NCI-H226 (cell line): ENCODE measurements at regions not wholly inside any gene's neighbourhood (a gene's known extent, or its start where the extent isn't known, plus 50 kb on each side); places are given as distances from the start of the nearest gene placed in this dataset.
"Not testable (repeated sequence)": the region's sequence is repeated elsewhere in the genome, so short reads cannot be mapped to it uniquely, and the experiment has no call there.

Experiments
- DNase-seq: peaks from one replicate; pipeline ENCODE4 v3.0.0-alpha.2; 2015

DNA sequence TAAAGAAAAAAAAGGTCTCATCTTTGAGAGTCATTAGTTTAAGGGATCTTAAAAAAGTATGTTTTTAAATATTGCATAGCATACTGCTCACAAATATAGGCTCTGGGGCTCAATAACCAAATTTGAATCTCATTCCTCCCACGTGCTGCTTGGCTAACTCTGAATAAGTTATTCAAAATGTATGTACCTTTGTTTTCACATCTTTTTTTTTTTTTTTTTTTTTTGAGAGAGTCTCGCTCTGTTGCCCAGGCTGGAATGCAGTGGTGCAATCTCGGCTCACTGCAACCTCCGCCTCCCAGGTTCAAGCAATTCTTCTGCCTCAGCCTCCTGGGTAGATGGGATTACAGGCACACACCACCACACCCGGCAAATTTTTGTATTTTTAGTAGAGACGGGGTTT lies 335.6 kb downstream of the CRPPA start:
- not testable (repeated sequence) for DNase-seq

DNA sequence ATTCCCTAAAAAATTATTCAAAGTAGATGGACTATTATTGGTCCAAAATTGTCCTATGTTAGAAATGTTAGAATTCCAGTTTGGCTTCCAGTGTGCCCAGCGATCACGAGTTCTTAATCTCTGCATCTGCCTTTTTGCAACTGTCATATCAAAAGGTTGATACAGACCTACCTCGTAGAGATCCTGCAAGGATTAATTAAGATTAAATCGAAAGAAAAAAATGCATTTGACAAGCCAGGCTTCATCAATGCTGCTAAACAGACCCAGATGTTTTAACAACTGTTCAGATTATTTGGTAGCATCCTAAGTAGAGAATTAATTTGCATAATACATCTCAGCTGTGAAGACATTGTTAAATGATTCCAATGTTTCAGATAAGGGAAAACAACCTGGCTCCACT lies 336.5 kb downstream of the CRPPA start:
- no peak for DNase-seq

DNA sequence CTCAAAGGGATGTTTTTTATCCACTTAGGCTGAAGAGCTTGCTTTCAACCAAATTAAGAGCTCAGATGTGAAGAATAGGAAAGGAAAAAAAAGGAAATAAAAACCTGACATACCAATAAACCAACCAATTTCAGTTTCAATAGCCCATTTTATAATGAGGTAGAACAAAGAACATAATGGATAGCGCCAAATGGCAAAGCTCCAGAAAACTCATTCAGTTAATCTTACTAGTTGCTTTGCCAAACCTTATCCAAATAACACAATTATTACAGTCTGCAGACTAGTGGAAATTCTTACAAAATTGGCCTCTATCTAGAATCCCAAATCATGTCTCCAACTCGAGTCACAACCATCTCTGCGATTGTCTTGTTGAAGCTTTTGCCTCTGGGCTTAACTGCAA lies 337.0 kb downstream of the CRPPA start:
- peak; percentile 52 for DNase-seq

GRCh38 chr7:16083931-16084330 lies 337.4 kb downstream of the CRPPA start:
- DNase-seq = peak; percentile 80

GRCh38 chr7:16080131-16080530 lies 341.2 kb downstream of the CRPPA start:
- DNase-seq = no peak

DNA sequence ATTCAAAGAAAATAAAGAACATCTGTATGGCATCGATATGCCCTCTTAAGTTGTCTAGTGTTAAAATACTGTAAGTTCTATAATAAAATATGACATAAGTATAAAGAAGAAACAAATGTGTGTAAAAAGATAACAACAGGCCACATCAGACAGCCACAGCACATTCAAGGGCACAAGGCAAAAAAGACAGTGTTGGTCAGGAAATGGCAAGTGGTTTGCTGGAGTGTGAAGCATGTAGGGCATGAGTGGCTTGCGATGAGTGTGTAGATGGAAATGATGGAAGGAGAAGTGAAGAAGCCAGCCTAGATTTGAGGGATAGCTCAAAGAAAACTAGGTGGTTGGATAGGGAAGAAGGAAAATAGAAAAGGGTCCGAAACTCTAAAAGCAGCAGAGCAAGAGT lies 341.6 kb downstream of the CRPPA start:
- DNase-seq = no peak

DNA sequence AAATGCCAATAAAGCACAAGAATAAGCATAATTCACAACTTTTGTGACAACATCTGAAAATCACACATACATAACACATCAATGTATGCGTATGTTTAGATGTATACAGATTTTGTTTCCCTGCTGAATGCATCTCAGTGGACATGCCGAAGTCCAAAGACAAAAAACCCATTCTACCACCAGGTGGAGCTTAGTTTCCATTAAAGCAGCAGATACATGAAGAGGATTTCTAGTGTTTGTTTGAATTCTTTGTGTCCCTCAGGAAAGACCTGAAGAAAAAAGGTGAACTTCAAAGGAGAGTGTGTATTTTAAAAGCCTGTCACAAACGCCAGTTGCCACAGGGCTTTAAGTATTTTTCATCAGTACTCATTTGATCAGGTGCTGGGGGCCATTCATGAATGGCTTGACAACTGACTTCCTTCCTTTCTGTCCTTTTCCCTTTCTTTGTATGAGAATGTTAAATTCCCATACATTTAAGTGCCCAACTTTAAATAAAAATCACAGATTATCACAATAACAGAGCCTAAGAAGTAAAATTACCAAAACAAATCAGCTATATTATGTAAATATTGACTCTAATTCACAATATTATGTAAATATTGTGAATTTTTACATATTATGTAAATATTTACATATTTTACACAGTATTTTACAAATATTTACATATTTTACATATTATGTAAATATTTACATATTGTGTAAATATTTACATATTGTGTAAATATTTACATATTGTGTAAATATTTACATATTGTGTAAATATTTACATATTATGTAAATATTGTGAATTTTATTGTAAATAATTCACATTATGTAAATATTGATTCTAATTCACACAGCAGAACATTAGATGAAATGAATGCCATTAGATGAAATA lies 343.0 kb downstream of the CRPPA start:
- DNase-seq = peak; percentile 63

GRCh38 chr7:16071246-16071857 lies 350.0 kb downstream of the CRPPA start:
- peak; percentile 58 for DNase-seq

DNA sequence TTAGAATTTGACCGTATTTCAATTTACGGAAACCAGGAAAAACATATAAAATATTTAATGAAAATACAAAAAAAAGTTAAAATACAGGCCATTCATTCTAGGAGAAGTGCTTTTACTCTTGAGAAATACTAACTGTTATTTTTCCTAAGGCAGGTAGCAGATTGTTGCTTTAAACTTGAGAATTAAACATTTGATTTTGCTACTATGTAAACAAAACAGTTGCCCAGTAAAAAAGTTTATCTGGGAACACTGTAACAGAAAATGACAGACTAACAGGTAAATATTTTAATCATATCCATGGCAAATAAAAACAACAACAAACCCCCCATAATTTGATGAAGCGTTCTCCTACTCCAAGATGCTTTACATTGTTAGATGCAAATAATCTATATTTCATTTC lies 350.5 kb downstream of the CRPPA start:
- no peak for DNase-seq

DNA sequence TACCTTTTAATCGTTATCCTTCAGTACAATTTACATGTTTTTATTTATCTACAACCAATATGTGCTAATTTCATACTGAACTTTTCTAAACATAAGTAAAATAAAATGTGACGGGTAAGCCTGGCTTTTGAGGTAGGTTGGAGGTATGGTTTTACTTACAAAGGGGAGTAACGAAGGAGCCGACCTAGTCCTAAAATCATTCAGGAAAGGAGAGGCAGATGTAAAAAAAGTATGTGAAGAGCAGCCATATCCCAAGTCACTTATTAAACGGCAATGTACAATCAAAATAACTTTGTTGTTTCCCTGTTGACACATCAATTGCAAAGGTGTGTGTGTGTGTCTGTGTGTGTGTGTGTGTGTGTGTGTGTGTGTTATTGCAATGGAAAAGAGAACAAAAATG lies 351.3 kb downstream of the CRPPA start:
- no peak for DNase-seq

- DNase-seq = no peak
Measured at GRCh38 chr7:16068183-16068582, 353.2 kb downstream of the CRPPA start.

GRCh38 chr7:16067711-16068110 lies 353.6 kb downstream of the CRPPA start:
- no peak for DNase-seq

DNA sequence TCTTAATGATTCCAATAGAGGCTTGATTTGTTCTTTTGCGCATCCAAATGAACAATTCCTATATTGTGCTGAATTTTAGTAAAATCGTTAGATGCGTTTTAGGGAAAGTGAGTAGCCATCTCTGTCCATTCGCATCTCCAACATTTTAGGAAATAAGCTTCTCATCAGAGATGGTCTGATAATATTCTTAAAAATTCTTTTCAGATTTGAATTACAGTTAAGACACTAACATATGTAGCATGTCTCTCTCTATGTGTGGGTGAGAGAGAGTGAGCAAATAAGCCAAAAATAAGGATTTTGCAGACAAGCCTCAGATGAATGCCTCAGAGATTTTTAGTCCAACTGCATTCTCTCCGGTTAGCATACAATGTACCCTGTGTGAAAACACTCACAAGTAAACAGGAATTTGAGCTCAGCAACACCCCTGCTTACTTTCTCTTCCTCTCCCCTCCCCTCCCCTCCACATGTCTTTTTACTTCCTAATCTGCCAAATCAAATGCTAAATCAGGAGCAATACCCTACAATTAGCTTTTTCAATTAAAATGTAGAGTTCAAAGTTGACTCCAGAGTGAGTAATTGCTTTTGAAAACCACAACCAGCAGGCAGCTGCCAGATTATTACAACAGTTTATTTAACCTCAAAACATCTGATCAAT lies 354.4 kb downstream of the CRPPA start:
- DNase-seq = no peak

GRCh38 chr7:16065939-16066338 lies 355.4 kb downstream of the CRPPA start:
- DNase-seq = no peak

DNA sequence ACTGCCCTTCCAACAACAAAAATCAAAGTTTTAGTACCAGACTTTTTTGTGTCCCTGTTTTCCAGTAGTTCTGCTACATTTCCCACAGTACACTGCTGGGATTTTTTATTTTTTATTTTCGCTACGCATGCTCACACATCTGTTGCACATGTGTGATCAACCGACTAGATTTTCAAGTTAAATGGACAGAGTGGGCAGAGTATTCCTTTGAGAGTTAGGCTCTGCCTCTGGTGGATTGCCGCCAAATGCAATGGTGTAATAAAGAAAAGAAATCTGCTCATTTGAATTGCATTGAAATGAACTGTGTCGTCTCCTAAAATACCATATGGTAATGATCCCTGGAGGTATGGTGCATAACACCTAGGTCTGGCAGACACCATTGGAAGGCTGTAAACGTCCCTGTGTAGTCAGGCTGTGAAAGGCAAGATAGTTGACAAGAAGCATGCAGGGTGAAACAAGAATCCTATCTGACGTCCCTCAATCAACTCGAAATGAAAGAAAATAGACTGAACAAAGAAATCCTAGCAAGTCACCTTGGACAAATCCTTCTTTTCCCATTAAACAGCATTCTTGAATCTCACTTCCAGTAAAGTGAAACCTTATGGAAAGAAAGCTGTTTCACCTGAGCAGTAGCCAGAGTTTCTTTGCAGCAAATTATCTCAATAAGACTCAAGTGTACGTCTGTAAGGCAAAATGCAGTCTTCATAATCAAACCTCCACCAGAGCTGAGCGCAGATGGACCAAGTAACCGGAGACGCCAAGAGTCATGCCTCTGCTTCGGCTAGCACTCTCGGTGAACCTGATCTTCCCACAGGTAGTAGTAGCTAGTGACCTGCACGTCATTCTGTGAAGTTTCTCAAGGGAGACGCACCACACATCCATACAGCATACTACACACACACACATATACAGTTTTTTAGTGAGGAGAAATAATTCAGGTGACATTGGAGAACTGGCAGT lies 357.3 kb downstream of the CRPPA start:
- DNase-seq = no peak

DNA sequence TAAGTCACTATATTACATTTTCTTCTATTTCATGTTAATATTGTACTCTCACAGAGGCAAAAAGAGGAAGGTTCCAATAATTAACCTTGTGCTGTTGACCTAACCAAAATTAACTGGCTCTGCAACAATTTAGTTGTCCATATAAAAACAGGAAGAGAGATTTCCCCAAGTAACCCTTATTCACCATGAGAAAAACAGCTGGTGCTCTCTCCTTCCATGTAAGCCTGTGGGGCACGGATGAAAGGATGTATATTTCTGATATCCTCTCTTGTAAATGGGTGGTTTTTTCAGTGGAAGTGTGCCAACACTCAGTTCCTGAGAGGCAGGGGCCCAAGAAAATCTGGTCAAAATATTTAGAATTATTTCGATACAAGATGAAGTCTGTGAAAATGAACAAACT lies 358.1 kb downstream of the CRPPA start:
- no peak for DNase-seq

GRCh38 chr7:16062269-16062668 lies 359.1 kb downstream of the CRPPA start:
- peak; percentile 48 for DNase-seq

DNA sequence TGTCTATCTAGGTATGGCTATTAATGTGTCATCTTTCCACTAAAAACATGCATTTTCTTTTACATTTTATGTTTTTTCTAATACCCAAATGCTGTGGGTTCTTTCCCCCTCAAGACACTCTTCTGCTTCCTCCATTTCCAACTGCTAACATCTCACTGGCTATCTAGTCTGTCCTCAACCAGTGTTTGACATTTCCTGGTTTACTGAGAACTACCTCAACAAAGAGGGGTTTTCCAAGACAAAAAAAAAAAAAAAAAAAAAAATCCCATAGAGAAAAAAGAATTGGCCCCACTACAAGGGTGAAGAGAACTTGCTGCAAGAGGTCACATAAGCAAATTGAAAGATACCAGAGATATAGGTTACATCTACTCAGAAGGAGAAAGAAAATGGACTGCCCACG lies 359.7 kb downstream of the CRPPA start:
- DNase-seq = no peak

DNA sequence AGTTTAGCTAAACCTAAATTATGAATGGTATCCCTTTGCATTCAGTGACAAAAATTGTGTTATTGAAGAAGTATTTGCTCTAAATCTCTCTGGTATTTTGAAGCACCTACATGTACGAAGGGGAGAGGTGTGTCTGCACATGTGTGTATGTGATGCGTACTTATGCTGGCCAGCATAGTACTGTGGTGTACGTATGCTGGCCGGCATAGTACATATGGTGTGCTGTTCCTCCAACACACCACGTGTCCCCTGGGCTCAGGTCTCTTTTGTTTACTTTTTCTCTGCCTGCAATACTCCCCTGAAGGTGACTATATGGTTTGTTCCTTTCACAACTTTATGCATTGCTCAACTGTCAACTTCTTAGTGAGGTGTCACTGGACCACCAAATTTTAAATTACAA lies 360.3 kb downstream of the CRPPA start:
- no peak for DNase-seq

DNA sequence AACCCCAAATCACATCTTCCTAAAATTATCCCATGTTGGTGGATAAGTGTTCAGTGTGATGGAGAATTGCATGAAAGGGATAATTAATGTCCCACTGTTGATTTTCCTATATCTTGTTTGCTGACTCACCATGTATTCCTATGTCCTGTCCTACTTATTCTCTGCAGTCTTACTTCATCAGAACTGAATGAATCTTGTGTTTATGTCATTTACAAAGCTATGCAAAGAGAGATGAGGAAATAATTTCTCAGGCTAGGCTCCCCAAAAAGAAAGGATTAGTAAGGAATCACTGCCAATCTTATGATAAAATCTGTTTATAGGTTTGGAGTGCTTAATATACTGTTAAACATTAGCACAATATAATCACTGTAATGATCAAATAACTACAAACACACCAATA lies 360.8 kb downstream of the CRPPA start:
- DNase-seq = no peak

DNA sequence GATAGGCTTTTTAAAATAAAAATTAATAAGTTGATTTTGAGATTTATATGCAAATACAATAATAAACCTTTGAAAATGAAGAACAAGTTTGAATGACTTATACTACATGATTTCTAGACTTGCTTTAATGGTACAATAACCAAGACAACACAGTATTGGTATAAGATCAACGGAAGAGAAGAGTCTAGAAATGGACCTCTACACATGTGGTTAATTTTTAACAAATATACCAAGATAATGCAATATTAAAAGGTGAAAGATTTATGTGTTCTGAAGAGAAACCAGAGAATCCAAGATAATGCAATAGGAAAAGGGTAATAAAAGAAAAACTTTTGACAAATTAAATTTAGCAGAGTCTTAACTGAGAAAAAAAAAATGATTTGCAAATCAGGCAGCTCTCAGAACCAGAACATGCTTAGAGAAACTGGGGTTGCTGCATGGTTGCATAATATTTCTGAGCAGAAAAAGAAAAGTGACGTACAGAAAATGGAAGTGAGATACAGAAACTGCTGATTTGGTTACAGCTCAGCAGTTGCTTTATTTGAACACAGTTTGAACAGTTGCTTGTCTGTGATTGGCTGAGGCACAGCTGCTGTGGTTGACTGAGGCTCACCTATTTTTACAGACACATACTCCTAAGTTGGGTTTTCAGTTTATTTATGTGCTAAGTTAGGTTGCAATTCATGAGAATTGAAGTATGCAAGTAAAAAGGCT lies 365.9 kb downstream of the CRPPA start:
- no peak for DNase-seq

DNA sequence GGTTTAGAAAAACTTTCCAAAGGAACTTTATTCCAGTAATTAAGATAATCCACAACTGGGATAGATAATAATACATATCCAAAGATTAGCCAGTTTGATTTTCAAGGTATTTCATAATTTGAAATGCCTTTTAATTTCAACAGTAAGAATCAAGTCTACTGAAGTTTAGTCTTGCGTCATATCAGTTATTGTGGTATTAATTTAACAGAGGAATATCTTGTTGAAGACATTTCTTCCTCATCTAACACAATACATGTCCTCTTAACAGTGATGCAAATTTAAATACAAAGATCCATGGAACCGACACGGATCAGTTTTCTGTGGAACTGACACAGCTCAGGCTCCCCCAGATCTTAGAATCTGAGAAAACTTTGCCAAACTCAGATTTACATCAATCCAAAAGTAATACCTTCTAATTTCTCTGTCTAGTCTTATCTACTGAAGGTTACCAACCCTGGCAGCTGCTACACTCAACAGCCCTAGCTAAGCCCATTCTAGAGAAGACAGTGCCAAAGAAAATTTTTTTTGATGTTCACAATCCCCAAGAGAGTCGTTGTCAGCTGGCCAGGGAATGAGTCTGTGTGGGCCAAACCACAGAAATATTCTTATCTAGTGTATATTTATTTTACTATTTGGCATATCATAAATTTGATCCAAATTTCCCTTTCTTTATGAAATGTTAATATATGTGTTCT lies 365.2 kb upstream of the MEOX2 start:
- peak; percentile 98 for DNase-seq
